Activated T-cell treated with anti-CD3 and anti-CD28 coated beads, Interleukin-2, amount 50 U/mL, for 48 hours (primary cell): ENCODE measurements at regions not wholly inside any gene's neighbourhood (a gene's known extent, or its start where the extent isn't known, plus 50 kb on each side); places are given as distances from the start of the nearest gene placed in this dataset.
"Not testable (repeated sequence)": the region's sequence is repeated elsewhere in the genome, so short reads cannot be mapped to it uniquely, and the experiment has no call there.

Experiments used
- DNase-seq, 2 experiments: peaks; one replicate each; pipeline ENCODE4 v3.0.0-alpha.2; 2020

GRCh38 chr6:56838016-56838555, 116.8 kb upstream of the BEND6 start:
- no peak for DNase-seq

- no peak for DNase-seq
Measured at GRCh38 chr6:56837322-56837894, 117.5 kb upstream of the BEND6 start.

- no peak for DNase-seq
Measured at GRCh38 chr6:56835612-56836011, 119.3 kb upstream of the BEND6 start.

GRCh38 chr6:56833873-56834272, 121.0 kb upstream of the BEND6 start:
- DNase-seq: no peak

- no peak for DNase-seq
Measured at GRCh38 chr6:56833127-56833791, 121.6 kb upstream of the BEND6 start.

GRCh38 chr6:56832225-56832624, 122.7 kb upstream of the BEND6 start:
- no peak for DNase-seq

- no peak for DNase-seq
Measured at GRCh38 chr6:56831334-56831733, 123.6 kb upstream of the BEND6 start.

- DNase-seq: no peak
Measured at GRCh38 chr6:56827908-56828649, 126.8 kb upstream of the BEND6 start.

GRCh38 chr6:56824431-56824830, 130.5 kb upstream of the BEND6 start:
- DNase-seq: not testable (repeated sequence)

GRCh38 chr6:56821005-56821432, 133.9 kb upstream of the BEND6 start:
- DNase-seq: no peak

GRCh38 chr6:56820060-56820459, 134.8 kb upstream of the BEND6 start:
- DNase-seq: no peak

- DNase-seq: no peak
Measured at GRCh38 chr6:56819604-56820003, 135.3 kb upstream of the BEND6 start.

- no peak for DNase-seq
Measured at GRCh38 chr6:56816370-56816769, 138.5 kb upstream of the BEND6 start.

- no peak for DNase-seq
Measured at GRCh38 chr6:56815436-56815835, 139.5 kb upstream of the BEND6 start.

GRCh38 chr6:56814802-56815201, 140.1 kb upstream of the BEND6 start:
- DNase-seq: no peak

GRCh38 chr6:56814308-56814707, 140.6 kb upstream of the BEND6 start:
- no peak for DNase-seq

- DNase-seq: not testable (repeated sequence)
Measured at GRCh38 chr6:56812851-56813250, 142.1 kb upstream of the BEND6 start.

GRCh38 chr6:56808871-56809359, 146.0 kb upstream of the BEND6 start:
- DNase-seq: no peak

GRCh38 chr6:56807989-56808337, 146.9 kb upstream of the BEND6 start:
- DNase-seq: no peak

- no peak for DNase-seq
Measured at GRCh38 chr6:56807326-56807988, 147.4 kb upstream of the BEND6 start.

- DNase-seq: no peak
Measured at GRCh38 chr6:56806368-56806767, 148.5 kb upstream of the BEND6 start.

GRCh38 chr6:56804996-56805395, 149.9 kb upstream of the BEND6 start:
- DNase-seq: no peak

GRCh38 chr6:56803594-56803993, 151.3 kb upstream of the BEND6 start:
- no peak for DNase-seq
